GM23248 (cell line): ENCODE measurements at regions not wholly inside any gene's neighbourhood (a gene's known extent, or its start where the extent isn't known, plus 50 kb on each side); places are given as distances from the start of the nearest gene placed in this dataset.

ENCODE experiments used
- DNase-seq: peaks from one replicate; pipeline ENCODE4 v3.0.0-alpha.2; 2015
- H2AFZ ChIP-seq: fragments of 200-600 bp; sonication (generic); 2 replicates; pipeline ENCODE4 v1.6.1; 2016; ENCODE audit warnings: antibody characterized with exemption
- H3F3A ChIP-seq: fragments of 200-600 bp; sonication (generic); 2 replicates; pipeline ENCODE4 v1.6.1; 2016; ENCODE audit warnings: mild to moderate bottlenecking, antibody characterized with exemption, mixed run types; ENCODE audit not compliant: insufficient read depth
- H3K27ac ChIP-seq: fragments of 200-600 bp; sonication (generic); 2 replicates; pipeline ENCODE4 v1.5.1; 2016; ENCODE audit warnings: mild to moderate bottlenecking
- H3K27me3 ChIP-seq: fragments of 200-600 bp; sonication (generic); replicated peaks from 2 replicates; pipeline ENCODE4 v1.6.1; 2016; ENCODE audit warnings: mild to moderate bottlenecking; ENCODE audit not compliant: insufficient read depth
- H3K36me3 ChIP-seq: fragments of 200-600 bp; sonication (generic); 2 replicates; pipeline ENCODE4 v1.6.1; 2016; ENCODE audit warnings: low read depth, mild to moderate bottlenecking
- H3K4me1 ChIP-seq: fragments of 200-600 bp; sonication (generic); 2 replicates; pipeline ENCODE4 v1.6.1; 2016; ENCODE audit warnings: mild to moderate bottlenecking; ENCODE audit not compliant: insufficient read depth
- H3K4me2 ChIP-seq: fragments of 200-600 bp; sonication (generic); one replicate; pipeline ENCODE4 v1.6.1; 2016; ENCODE audit warnings: mild to moderate bottlenecking; ENCODE audit not compliant: unreplicated experiment
- H3K4me3 ChIP-seq: fragments of 200-600 bp; sonication (generic); 2 replicates; pipeline ENCODE4 v1.5.1; 2016; ENCODE audit warnings: mild to moderate bottlenecking
- H3K79me2 ChIP-seq: fragments of 200-600 bp; sonication (generic); 2 replicates; pipeline ENCODE4 v1.6.1; 2016; ENCODE audit warnings: mild to moderate bottlenecking; ENCODE audit not compliant: insufficient read depth
- H3K9ac ChIP-seq: fragments of 200-600 bp; sonication (generic); 2 replicates; pipeline ENCODE4 v1.6.1; 2016; ENCODE audit warnings: mild to moderate bottlenecking
- H3K9me2 ChIP-seq: fragments of 200-600 bp; sonication (generic); 2 replicates; pipeline ENCODE4 v1.6.1; 2016; ENCODE audit warnings: mixed run types, mild to moderate bottlenecking, moderate library complexity; ENCODE audit not compliant: insufficient read depth
- H3K9me3 ChIP-seq: fragments of 200-600 bp; sonication (generic); one replicate; pipeline ENCODE4 v1.6.1; 2017; ENCODE audit warnings: low read depth
- H4K20me1 ChIP-seq: fragments of 200-600 bp; sonication (generic); 2 replicates; pipeline ENCODE4 v1.6.0; 2016; ENCODE audit not compliant: insufficient read depth
- EZH2 ChIP-seq: fragments of 200-600 bp; sonication (generic); IDR thresholded peaks from 2 replicates; pipeline ENCODE4 v1.6.1; 2018; ENCODE audit warnings: antibody characterized with exemption, mild to moderate bottlenecking; ENCODE audit not compliant: insufficient read depth, poor library complexity, severe bottlenecking
- EZH2phosphoT487 ChIP-seq: fragments of 200-600 bp; sonication (generic); IDR thresholded peaks from 2 replicates; pipeline ENCODE4 v1.6.1; 2018; ENCODE audit warnings: antibody characterized with exemption, moderate library complexity, mild to moderate bottlenecking, low read depth; ENCODE audit not compliant: insufficient read depth
- WGBS, 2 experiments: methylation state at CpG; one replicate each; pipeline ENCODE4 v1.1.6; 2015 to 2017; ENCODE audit warnings: low lambda C conversion rate in 2 of 2, low coverage in 1 of 2; ENCODE audit errors: missing lambda C conversion rate in 2 of 2; 5-methylcytosine and 5-hydroxymethylcytosine counted together
- in situ Hi-C: fragments of 300-500 bp; cut with MboI; formaldehyde crosslinking; loops from 2 replicates; pipeline ENCODE4 v1.15.0; 2020

- no peaks in the 10 kb centered on the region for H4K20me1 ChIP-seq
- H3K27me3 ChIP-seq: peaks cover 10% of the 10 kb centered on the region
- H3K9me2 ChIP-seq: no peaks in the 10 kb centered on the region
- DNase-seq: no peak
- H3K36me3 ChIP-seq: no peaks in the 10 kb centered on the region
- no peaks in the 10 kb centered on the region for H3F3A ChIP-seq
- H3K4me1 ChIP-seq: no peaks in the 10 kb centered on the region
- WGBS, 2 experiments: 35 to 39% methylated on average over 8 of the region's 8 CpGs
- TF ChIP-seq EZH2phosphoT487: no peak
- TF ChIP-seq EZH2: no peak
- H3K27ac ChIP-seq: no peak overlapping the region
- H3K9ac ChIP-seq: no peak overlapping the region
- no peak overlapping the region for H2AFZ ChIP-seq
- no peak overlapping the region for H3K4me3 ChIP-seq
- H3K79me2 ChIP-seq: no peaks in the 10 kb centered on the region
- H3K4me2 ChIP-seq: no peak overlapping the region
- in situ Hi-C loops: no loop called here
- H3K9me3 ChIP-seq: no peaks in the 10 kb centered on the region
Measured at GRCh38 chr6:40323881-40324634, 263.1 kb downstream of the LRFN2 start.

GRCh38 chr6:40322336-40322735, 264.8 kb downstream of the LRFN2 start:
- Histone ChIP-seq H3K27me3 (peaks cover 10% of the 10 kb centered on the region), H3K9me3 (no peaks in the 10 kb centered on the region), H3K9ac (no peak overlapping the region), H3K4me2 (no peak overlapping the region), H3K27ac (no peak overlapping the region), H3F3A (no peaks in the 10 kb centered on the region), H2AFZ (no peak overlapping the region), H3K4me3 (no peak overlapping the region), H3K4me1 (no peaks in the 10 kb centered on the region), H3K79me2 (no peaks in the 10 kb centered on the region), H3K9me2 (no peaks in the 10 kb centered on the region), H4K20me1 (no peaks in the 10 kb centered on the region), H3K36me3 (no peaks in the 10 kb centered on the region)
- TF ChIP-seq EZH2phosphoT487: no peak
- in situ Hi-C loops: no loop called here
- WGBS, 2 experiments: 65 to 75% methylated on average over 8 to 9 of the region's 9 CpGs
- no peak for DNase-seq

- peaks cover 9% of the 10 kb centered on the region for H3K27me3 ChIP-seq
- DNase-seq: no peak
- 64 to 65% methylated on average over 7 of the region's 7 CpGs for WGBS, 2 experiments
- no peak overlapping the region for H3K4me3 ChIP-seq
- no peaks in the 10 kb centered on the region for H3K79me2 ChIP-seq
- H3F3A ChIP-seq: no peaks in the 10 kb centered on the region
- H3K9me3 ChIP-seq: no peaks in the 10 kb centered on the region
- no peak overlapping the region for H3K9ac ChIP-seq
- in situ Hi-C loops: no loop called here
- no peak overlapping the region for H2AFZ ChIP-seq
- no peaks in the 10 kb centered on the region for H3K9me2 ChIP-seq
- no peak overlapping the region for H3K4me2 ChIP-seq
- no peaks in the 10 kb centered on the region for H3K36me3 ChIP-seq
- H4K20me1 ChIP-seq: no peaks in the 10 kb centered on the region
- no peak for TF ChIP-seq EZH2phosphoT487
- TF ChIP-seq EZH2: no peak
- no peaks in the 10 kb centered on the region for H3K4me1 ChIP-seq
- H3K27ac ChIP-seq: no peak overlapping the region
Measured at GRCh38 chr6:40321616-40322015, 265.5 kb downstream of the LRFN2 start.

- no peak overlapping the region for H3K27ac ChIP-seq
- no peaks in the 10 kb centered on the region for H3K9me3 ChIP-seq
- H2AFZ ChIP-seq: no peak overlapping the region
- no peak overlapping the region for H3K4me2 ChIP-seq
- no peaks in the 10 kb centered on the region for H3F3A ChIP-seq
- no peaks in the 10 kb centered on the region for H4K20me1 ChIP-seq
- no peak for TF ChIP-seq EZH2phosphoT487
- TF ChIP-seq EZH2: no peak
- 51 to 58% methylated on average over 2 of the region's 2 CpGs for WGBS, 2 experiments
- H3K4me3 ChIP-seq: no peak overlapping the region
- no peak overlapping the region for H3K9ac ChIP-seq
- peaks cover 4% of the 10 kb centered on the region; the same call in 1 of the 2 replicates for H3K27me3 ChIP-seq
- no peaks in the 10 kb centered on the region for H3K4me1 ChIP-seq
- H3K9me2 ChIP-seq: no peaks in the 10 kb centered on the region
- H3K36me3 ChIP-seq: no peaks in the 10 kb centered on the region
- no peak for DNase-seq
- in situ Hi-C loops: no loop called here
- H3K79me2 ChIP-seq: no peaks in the 10 kb centered on the region
Measured at GRCh38 chr6:40320947-40321346, 266.2 kb downstream of the LRFN2 start.
